ENCODE measurements at regions not wholly inside any gene's neighbourhood (a gene's known extent, or its start where the extent isn't known, plus 50 kb on each side); places are given as distances from the start of the nearest gene placed in this dataset.
A peak's percentile ranks its signal among the peaks of the same experiment; 100 is the strongest.

- DNase-seq (peak; percentile 22), ATAC-seq (no peak)
- Histone ChIP-seq H3K9ac (ENCODE audit: low read length) (no peak overlapping the region), H3K36me3 (ENCODE audit: low read depth, low read length) (no peaks in the 10 kb centered on the region), H3K9me3 (ENCODE audit: low read length) (no peaks in the 10 kb centered on the region), H3K27me3 (ENCODE audit: low read length) (no peaks in the 10 kb centered on the region), H3K4me1 (ENCODE audit: insufficient read depth, low read length) (peaks cover 10% of the 10 kb centered on the region; the same call in 1 of the 2 replicates), H3K4me2 (ENCODE audit: low read length) (peak overlapping the region; percentile 92), H2AFZ (ENCODE audit: low read length) (peak overlapping the region; percentile 9; the same call in 1 of the 2 replicates), H3K79me2 (ENCODE audit: low read length) (peaks cover 9% of the 10 kb centered on the region; the same call in 1 of the 2 replicates), H4K20me1 (ENCODE audit: low read length) (no peaks in the 10 kb centered on the region), H3K4me3 (ENCODE audit: low read length) (peak overlapping the region; percentile 82), H3K27ac (ENCODE audit: low read length) (peak overlapping the region; percentile 32; the same call in 1 of the 2 replicates), H3K9me2 (replicated peaks; ENCODE audit: low read length) (no peaks in the 10 kb centered on the region), H3F3A (ENCODE audit: low read length, unreplicated experiment) (no peaks in the 10 kb centered on the region)
- BruUV-seq (replicated peaks), result TSS peak; percentile 36
- intact Hi-C loops (cut with micrococcal nuclease), result loop anchor here (5.0 kb wide), 2 partner anchors 58 to 277 kb away; partner anchors contain the start of gene PCGF5
- CTCF ChIA-PET, result no interaction called here
- TF ChIP-seq EZH2phosphoT487 (IDR thresholded peaks at IDR 0.05; ENCODE audit: borderline replicate concordance, low read length) (no peak), EZH2 (IDR thresholded peaks at IDR 0.05; ENCODE audit: low read length, unreplicated experiment) (no peak)
- TF ChIP-seq, protein P1, sequence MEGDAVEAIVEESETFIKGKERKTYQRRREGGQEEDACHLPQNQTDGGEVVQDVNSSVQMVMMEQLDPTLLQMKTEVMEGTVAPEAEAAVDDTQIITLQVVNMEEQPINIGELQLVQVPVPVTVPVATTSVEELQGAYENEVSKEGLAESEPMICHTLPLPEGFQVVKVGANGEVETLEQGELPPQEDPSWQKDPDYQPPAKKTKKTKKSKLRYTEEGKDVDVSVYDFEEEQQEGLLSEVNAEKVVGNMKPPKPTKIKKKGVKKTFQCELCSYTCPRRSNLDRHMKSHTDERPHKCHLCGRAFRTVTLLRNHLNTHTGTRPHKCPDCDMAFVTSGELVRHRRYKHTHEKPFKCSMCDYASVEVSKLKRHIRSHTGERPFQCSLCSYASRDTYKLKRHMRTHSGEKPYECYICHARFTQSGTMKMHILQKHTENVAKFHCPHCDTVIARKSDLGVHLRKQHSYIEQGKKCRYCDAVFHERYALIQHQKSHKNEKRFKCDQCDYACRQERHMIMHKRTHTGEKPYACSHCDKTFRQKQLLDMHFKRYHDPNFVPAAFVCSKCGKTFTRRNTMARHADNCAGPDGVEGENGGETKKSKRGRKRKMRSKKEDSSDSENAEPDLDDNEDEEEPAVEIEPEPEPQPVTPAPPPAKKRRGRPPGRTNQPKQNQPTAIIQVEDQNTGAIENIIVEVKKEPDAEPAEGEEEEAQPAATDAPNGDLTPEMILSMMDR (conservative IDR thresholded peaks at IDR 0.05; ENCODE audit: low read depth, low read length), result no peak
- POLR2A ChIA-PET (ENCODE audit: unreplicated experiment), result no interaction called here
Measured at GRCh38 chr10:91164520-91165065, 55.9 kb upstream of the PCGF5 start.

- ATAC-seq (no peak), DNase-seq (no peak)
- Histone ChIP-seq H3F3A (ENCODE audit: low read length, unreplicated experiment) (no peaks in the 10 kb centered on the region), H4K20me1 (ENCODE audit: low read length) (no peaks in the 10 kb centered on the region), H3K9ac (ENCODE audit: low read length) (no peak overlapping the region), H3K36me3 (ENCODE audit: low read depth, low read length) (no peaks in the 10 kb centered on the region), H3K9me2 (replicated peaks; ENCODE audit: low read length) (no peaks in the 10 kb centered on the region), H2AFZ (ENCODE audit: low read length) (no peak overlapping the region), H3K4me1 (ENCODE audit: insufficient read depth, low read length) (peaks cover 10% of the 10 kb centered on the region; the same call in 1 of the 2 replicates), H3K4me3 (ENCODE audit: low read length) (no peak overlapping the region), H3K9me3 (ENCODE audit: low read length) (no peaks in the 10 kb centered on the region), H3K4me2 (ENCODE audit: low read length) (no peak overlapping the region), H3K79me2 (ENCODE audit: low read length) (peaks cover 9% of the 10 kb centered on the region; the same call in 1 of the 2 replicates), H3K27me3 (ENCODE audit: low read length) (no peaks in the 10 kb centered on the region), H3K27ac (ENCODE audit: low read length) (no peak overlapping the region)
- BruUV-seq (replicated peaks), result no TSS peak
- ChIA-PET POLR2A (ENCODE audit: unreplicated experiment) (no interaction called here), CTCF (no interaction called here)
- TF ChIP-seq, protein P1 (conservative IDR thresholded peaks at IDR 0.05; ENCODE audit: low read depth, low read length), result no peak
- TF ChIP-seq EZH2 (IDR thresholded peaks at IDR 0.05; ENCODE audit: low read length, unreplicated experiment), result no peak
- no peak for TF ChIP-seq EZH2phosphoT487 (IDR thresholded peaks at IDR 0.05; ENCODE audit: borderline replicate concordance, low read length)
- intact Hi-C loops (cut with micrococcal nuclease), result no loop called here
Measured at GRCh38 chr10:91167406-91167805, 53.1 kb upstream of the PCGF5 start.

- DNase-seq (no peak), ATAC-seq (no peak)
- Histone ChIP-seq H3F3A (ENCODE audit: low read length, unreplicated experiment) (no peaks in the 10 kb centered on the region), H3K27me3 (ENCODE audit: low read length) (no peaks in the 10 kb centered on the region), H3K9me2 (replicated peaks; ENCODE audit: low read length) (no peaks in the 10 kb centered on the region), H3K9me3 (ENCODE audit: low read length) (no peaks in the 10 kb centered on the region), H3K9ac (ENCODE audit: low read length) (no peak overlapping the region), H4K20me1 (ENCODE audit: low read length) (no peaks in the 10 kb centered on the region), H3K79me2 (ENCODE audit: low read length) (peaks cover 5% of the 10 kb centered on the region; the same call in 1 of the 2 replicates), H3K27ac (ENCODE audit: low read length) (no peak overlapping the region), H3K4me2 (ENCODE audit: low read length) (no peak overlapping the region), H3K36me3 (ENCODE audit: low read depth, low read length) (no peaks in the 10 kb centered on the region), H3K4me3 (ENCODE audit: low read length) (no peak overlapping the region), H2AFZ (ENCODE audit: low read length) (no peak overlapping the region), H3K4me1 (ENCODE audit: insufficient read depth, low read length) (no peaks in the 10 kb centered on the region)
- CTCF ChIA-PET, result no interaction called here
- POLR2A ChIA-PET (ENCODE audit: unreplicated experiment), result no interaction called here
- no peak for TF ChIP-seq EZH2 (IDR thresholded peaks at IDR 0.05; ENCODE audit: low read length, unreplicated experiment)
- TF ChIP-seq, protein P1 (conservative IDR thresholded peaks at IDR 0.05; ENCODE audit: low read depth, low read length), result no peak
- no peak for TF ChIP-seq EZH2phosphoT487 (IDR thresholded peaks at IDR 0.05; ENCODE audit: borderline replicate concordance, low read length)
- BruUV-seq (replicated peaks), result no TSS peak
- intact Hi-C loops (cut with micrococcal nuclease), result no loop called here
Measured at GRCh38 chr10:91170418-91170817, 50.0 kb upstream of the PCGF5 start.

Measured in PC-3 (cell line).